ENCODE measurements at regions not wholly inside any gene's neighbourhood (a gene's known extent, or its start where the extent isn't known, plus 50 kb on each side); places are given as distances from the start of the nearest gene placed in this dataset.

DNA sequence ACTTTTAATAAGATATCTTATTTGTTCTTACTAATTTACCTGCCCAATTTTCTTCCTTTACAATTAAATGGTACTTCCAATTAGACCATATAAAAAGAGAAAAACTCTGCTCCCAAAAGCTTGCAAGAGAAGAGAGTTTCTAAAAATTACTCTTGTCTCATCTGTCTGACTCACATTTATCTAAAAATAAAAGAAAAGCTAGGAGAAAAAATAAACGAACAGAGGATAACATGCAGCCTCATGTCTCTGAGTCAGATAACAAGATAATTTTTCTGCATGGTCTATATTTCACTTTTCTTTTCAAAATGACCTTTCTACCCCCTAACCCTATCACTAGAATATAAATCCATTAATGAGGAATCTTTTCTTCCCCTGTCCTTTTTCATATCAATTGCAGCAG lies 127.2 kb upstream of the TCF21 start:
- TF ChIP-seq POLR2A (IDR thresholded peaks at IDR 0.05): no peak
- TF ChIP-seq, protein P1, sequence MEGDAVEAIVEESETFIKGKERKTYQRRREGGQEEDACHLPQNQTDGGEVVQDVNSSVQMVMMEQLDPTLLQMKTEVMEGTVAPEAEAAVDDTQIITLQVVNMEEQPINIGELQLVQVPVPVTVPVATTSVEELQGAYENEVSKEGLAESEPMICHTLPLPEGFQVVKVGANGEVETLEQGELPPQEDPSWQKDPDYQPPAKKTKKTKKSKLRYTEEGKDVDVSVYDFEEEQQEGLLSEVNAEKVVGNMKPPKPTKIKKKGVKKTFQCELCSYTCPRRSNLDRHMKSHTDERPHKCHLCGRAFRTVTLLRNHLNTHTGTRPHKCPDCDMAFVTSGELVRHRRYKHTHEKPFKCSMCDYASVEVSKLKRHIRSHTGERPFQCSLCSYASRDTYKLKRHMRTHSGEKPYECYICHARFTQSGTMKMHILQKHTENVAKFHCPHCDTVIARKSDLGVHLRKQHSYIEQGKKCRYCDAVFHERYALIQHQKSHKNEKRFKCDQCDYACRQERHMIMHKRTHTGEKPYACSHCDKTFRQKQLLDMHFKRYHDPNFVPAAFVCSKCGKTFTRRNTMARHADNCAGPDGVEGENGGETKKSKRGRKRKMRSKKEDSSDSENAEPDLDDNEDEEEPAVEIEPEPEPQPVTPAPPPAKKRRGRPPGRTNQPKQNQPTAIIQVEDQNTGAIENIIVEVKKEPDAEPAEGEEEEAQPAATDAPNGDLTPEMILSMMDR (IDR thresholded peaks at IDR 0.05 in 8 of 11, conservative IDR thresholded peaks at IDR 0.05 in 3 of 11): no peak

Data from spleen (tissue), 7 donors.